Stomach (tissue), 8 donors: ENCODE measurements at regions not wholly inside any gene's neighbourhood (a gene's known extent, or its start where the extent isn't known, plus 50 kb on each side); places are given as distances from the start of the nearest gene placed in this dataset.

Experiments
- DNase-seq, 2 donors: peaks; one replicate each; pipeline versions ENCODE4 v3.0.0 to v3.0.0-alpha.2; 2013 to 2019
- H3K27ac ChIP-seq, 5 donors: fragments of 200-600 bp in 4 of 5; sonication (generic) in 4 of 5; one replicate each; pipeline ENCODE4 v1.5.1; 2013 to 2019; ENCODE audit warnings: mild to moderate bottlenecking in 1 of 5, moderate library complexity in 1 of 5
- H3K27me3 ChIP-seq, 3 donors: fragments of 200-600 bp; sonication (generic); one replicate each; pipeline ENCODE4 v1.5.1; 2017 to 2019; ENCODE audit warnings: mixed run types in 1 of 3
- H3K36me3 ChIP-seq, 4 donors: fragments of 200-600 bp; sonication (generic); 1 replicate in 3 of 4; 2 replicates in 1 of 4; pipeline ENCODE4 v1.5.1; 2016 to 2019
- H3K4me1 ChIP-seq, 4 donors: fragments of 200-600 bp; sonication (generic); one replicate each; pipeline ENCODE4 v1.5.1; 2016 to 2019
- H3K4me3 ChIP-seq, 4 donors: fragments of 200-600 bp; sonication (generic) in 3 of 4; one replicate each; pipeline ENCODE4 v1.5.1; 2016 to 2019; ENCODE audit warnings: mild to moderate bottlenecking in 1 of 4
- H3K9me3 ChIP-seq, 4 donors: fragments of 200-600 bp; sonication (generic); one replicate each; pipeline ENCODE4 v1.5.1; 2016 to 2019
- EP300 ChIP-seq: sonication (generic); formaldehyde crosslinking; IDR thresholded peaks from one replicate; pipeline ENCODE4 v1.6.1; 2017; ENCODE audit warnings: antibody characterized with exemption
- POLR2A ChIP-seq, 4 donors: fragments of 450-650 bp; IDR thresholded peaks; one replicate each; pipeline ENCODE4 v1.6.1; 2016; ENCODE audit warnings: antibody characterized with exemption in 4 of 4, control low read depth in 2 of 4, mild to moderate bottlenecking in 1 of 4, moderate library complexity in 1 of 4
- POLR2AphosphoS5 ChIP-seq, 3 donors: sonication (generic); formaldehyde crosslinking; IDR thresholded peaks; one replicate each; pipeline ENCODE4 v1.6.1; 2016; ENCODE audit warnings: antibody characterized with exemption in 3 of 3
- WGBS, 5 donors: extraction: QIAGEN DNeasy Blood & Tissue Kit in 3 of 5; methylation state at CpG; one replicate each; pipeline versions ENCODE4 v1.1.5 to v1.1.7; 2013 to 2018; 5-methylcytosine and 5-hydroxymethylcytosine counted together
- intact Hi-C: fragments of 100-400 bp; cut with DNase I; formaldehyde crosslinking; loops from one replicate; pipeline ENCODE4 v1.15.1; 2023; ENCODE audit warnings: low total_unique reads
- TF ChIP-seq, protein P1 (sequence below), 7 experiments: fragments of 450-650 bp in 4 of 7; fragments of 200-600 bp in 3 of 7; sonication (generic) in 3 of 7; IDR thresholded peaks; one replicate each; pipeline ENCODE4 v1.5.1; 2016 to 2019; ENCODE audit warnings: antibody characterized with exemption in 7 of 7, control low read depth in 2 of 7, mild to moderate bottlenecking in 1 of 7
- donor health status: healthy with polysubstance abuse.
- donor health status: Bipolar disorder and iron deficiency.
- donor health status: healthy.

DNA sequence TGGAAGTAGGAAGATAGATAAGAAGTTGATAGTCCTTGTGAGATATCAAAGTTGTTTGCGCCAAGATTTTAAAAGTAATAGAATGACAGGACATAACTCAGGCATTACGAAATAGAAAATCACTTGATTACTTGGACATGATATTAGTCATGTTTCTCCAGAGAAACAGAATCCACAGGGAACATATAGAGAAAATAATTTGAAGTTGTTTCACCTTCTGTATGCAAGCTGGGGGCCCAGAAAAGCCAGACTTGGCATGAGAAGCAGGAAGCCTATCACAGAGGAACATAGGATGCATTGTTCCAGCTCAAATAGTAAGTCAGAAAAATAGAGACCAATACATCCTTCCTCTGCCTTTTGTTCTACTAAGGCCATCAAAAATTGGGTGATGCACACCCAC is 715.9 kb downstream of the TECRL start:
- TF ChIP-seq POLR2AphosphoS5 (IDR thresholded peaks at IDR 0.05) (no peak), EP300 (no peak), POLR2A (IDR thresholded peaks at IDR 0.05) (no peak)
- TF ChIP-seq, protein P1, sequence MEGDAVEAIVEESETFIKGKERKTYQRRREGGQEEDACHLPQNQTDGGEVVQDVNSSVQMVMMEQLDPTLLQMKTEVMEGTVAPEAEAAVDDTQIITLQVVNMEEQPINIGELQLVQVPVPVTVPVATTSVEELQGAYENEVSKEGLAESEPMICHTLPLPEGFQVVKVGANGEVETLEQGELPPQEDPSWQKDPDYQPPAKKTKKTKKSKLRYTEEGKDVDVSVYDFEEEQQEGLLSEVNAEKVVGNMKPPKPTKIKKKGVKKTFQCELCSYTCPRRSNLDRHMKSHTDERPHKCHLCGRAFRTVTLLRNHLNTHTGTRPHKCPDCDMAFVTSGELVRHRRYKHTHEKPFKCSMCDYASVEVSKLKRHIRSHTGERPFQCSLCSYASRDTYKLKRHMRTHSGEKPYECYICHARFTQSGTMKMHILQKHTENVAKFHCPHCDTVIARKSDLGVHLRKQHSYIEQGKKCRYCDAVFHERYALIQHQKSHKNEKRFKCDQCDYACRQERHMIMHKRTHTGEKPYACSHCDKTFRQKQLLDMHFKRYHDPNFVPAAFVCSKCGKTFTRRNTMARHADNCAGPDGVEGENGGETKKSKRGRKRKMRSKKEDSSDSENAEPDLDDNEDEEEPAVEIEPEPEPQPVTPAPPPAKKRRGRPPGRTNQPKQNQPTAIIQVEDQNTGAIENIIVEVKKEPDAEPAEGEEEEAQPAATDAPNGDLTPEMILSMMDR (IDR thresholded peaks at IDR 0.05) = no peak
- Histone ChIP-seq H3K4me1 (no peaks in the 10 kb centered on the region), H3K27ac (no peak overlapping the region), H3K27me3 (no peaks in the 10 kb centered on the region), H3K9me3 (peaks cover 0 to 16% (median 9%) of the 10 kb centered on the region in 4 donors), H3K36me3 (no peaks in the 10 kb centered on the region), H3K4me3 (no peak overlapping the region)
- intact Hi-C loops = no loop called here
- no peak for DNase-seq
- 65 to 77% (median 73%) methylated on average over 2 of the region's 2 CpGs for WGBS, 5 donors

DNA sequence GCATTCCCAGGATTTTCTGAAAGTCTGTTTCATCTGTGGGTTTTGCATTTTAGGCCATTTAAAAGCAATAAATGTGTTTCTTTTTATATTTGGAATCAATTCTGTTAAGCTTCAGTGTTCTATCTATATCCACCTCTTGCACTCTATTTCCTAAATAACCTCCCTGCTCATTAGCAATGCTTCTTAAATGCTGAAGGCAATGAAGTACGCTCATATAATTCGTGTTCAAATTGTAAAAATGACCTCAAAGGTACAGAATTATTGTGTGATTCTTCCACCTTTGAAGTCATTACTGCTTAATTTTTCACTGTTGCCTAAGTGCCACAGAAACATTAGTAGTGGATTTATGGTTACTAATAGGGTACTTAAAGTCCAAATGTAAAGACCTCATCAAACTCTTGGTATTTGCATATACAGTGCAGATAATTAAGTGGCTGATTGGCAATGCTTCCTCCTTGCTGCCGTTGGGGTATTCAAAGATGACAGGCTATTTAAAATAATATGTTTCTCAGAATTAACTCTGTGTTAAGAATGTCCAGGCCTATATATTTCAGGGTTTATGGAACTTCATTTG is 730.8 kb downstream of the TECRL start:
- H3K36me3 ChIP-seq = no peaks in the 10 kb centered on the region
- no peak for DNase-seq
- H3K27ac ChIP-seq = no peak overlapping the region
- no peak for TF ChIP-seq POLR2A (IDR thresholded peaks at IDR 0.05)
- TF ChIP-seq EP300 = no peak
- no peak for TF ChIP-seq POLR2AphosphoS5 (IDR thresholded peaks at IDR 0.05)
- TF ChIP-seq, protein P1 (IDR thresholded peaks at IDR 0.05) = no peak
- H3K4me1 ChIP-seq = no peaks in the 10 kb centered on the region
- no peak overlapping the region for H3K4me3 ChIP-seq
- peaks cover 0 to 6% (median 0%) of the 10 kb centered on the region in 4 donors for H3K9me3 ChIP-seq
- 49 to 69% (median 64%) methylated on average over 3 of the region's 3 CpGs for WGBS, 5 donors
- intact Hi-C loops = no loop called here
- no peaks in the 10 kb centered on the region for H3K27me3 ChIP-seq

DNA sequence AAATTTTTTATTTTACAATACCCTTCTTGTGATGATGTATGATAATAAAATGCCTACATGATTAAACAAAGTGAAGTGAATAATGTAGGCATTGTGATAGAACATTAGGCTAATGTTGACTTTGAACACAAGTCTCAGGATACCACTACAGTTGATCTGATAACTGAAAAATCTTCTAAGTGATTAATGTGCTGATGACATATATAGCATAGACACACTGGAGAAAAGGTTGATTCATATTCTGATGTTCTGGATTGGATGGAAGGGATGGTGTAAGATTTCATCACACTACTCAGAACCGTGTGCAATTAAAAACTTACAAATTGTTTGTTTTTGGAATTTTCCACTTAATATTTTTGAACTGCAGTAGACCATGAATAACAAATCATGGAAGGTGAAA is 738.5 kb downstream of the TECRL start:
- Histone ChIP-seq H3K27me3 (no peaks in the 10 kb centered on the region), H3K27ac (no peak overlapping the region), H3K4me1 (no peaks in the 10 kb centered on the region), H3K9me3 (peaks cover 0 to 6% (median 0%) of the 10 kb centered on the region in 4 donors), H3K4me3 (no peak overlapping the region), H3K36me3 (no peaks in the 10 kb centered on the region)
- TF ChIP-seq, protein P1 (IDR thresholded peaks at IDR 0.05) = no peak
- TF ChIP-seq EP300 (no peak), POLR2A (IDR thresholded peaks at IDR 0.05) (no peak), POLR2AphosphoS5 (IDR thresholded peaks at IDR 0.05) (no peak)
- intact Hi-C loops = no loop called here
- WGBS, 5 donors = 45 to 64% (median 50%) methylated on average over 1 of the region's 1 CpG
- DNase-seq = no peak

DNA sequence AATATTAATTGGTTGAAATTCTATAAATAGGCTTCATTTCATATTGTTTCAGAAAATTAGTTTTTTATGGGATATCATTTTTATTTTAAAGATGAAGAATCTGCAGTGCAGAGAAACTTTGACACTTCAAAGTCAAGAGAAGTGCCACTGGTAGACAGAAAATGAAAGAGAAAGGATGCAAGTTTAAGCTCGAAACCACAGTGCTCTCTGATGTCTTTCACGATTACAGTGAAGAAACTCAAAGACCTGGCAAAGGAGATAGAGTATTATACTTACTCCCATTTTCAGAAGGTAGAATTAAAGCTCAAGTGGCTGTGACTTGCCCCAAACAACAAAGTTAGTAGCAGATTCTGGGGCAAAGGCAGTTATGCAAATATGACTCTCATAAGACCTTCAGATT is 745.4 kb downstream of the TECRL start:
- Histone ChIP-seq H3K4me1 (no peaks in the 10 kb centered on the region), H3K27me3 (no peaks in the 10 kb centered on the region), H3K4me3 (no peak overlapping the region), H3K9me3 (peaks cover 0 to 7% (median 2%) of the 10 kb centered on the region in 4 donors), H3K36me3 (no peaks in the 10 kb centered on the region), H3K27ac (no peak overlapping the region)
- intact Hi-C loops = no loop called here
- 78 to 87% (median 80%) methylated on average over 2 of the region's 2 CpGs for WGBS, 5 donors
- DNase-seq = no peak
- TF ChIP-seq EP300 (no peak), POLR2AphosphoS5 (IDR thresholded peaks at IDR 0.05) (no peak), POLR2A (IDR thresholded peaks at IDR 0.05) (no peak)
- TF ChIP-seq, protein P1 (IDR thresholded peaks at IDR 0.05) = no peak
